Kidney tubule cell (primary cell): ENCODE measurements at regions not wholly inside any gene's neighbourhood (a gene's known extent, or its start where the extent isn't known, plus 50 kb on each side); places are given as distances from the start of the nearest gene placed in this dataset.
"Not testable (repeated sequence)": the region's sequence is repeated elsewhere in the genome, so short reads cannot be mapped to it uniquely, and the experiment has no call there.

Source experiments
- DNase-seq: peaks from one replicate; pipeline ENCODE4 v3.0.0-alpha.2; 2018; ENCODE audit warnings: low spot score

DNA sequence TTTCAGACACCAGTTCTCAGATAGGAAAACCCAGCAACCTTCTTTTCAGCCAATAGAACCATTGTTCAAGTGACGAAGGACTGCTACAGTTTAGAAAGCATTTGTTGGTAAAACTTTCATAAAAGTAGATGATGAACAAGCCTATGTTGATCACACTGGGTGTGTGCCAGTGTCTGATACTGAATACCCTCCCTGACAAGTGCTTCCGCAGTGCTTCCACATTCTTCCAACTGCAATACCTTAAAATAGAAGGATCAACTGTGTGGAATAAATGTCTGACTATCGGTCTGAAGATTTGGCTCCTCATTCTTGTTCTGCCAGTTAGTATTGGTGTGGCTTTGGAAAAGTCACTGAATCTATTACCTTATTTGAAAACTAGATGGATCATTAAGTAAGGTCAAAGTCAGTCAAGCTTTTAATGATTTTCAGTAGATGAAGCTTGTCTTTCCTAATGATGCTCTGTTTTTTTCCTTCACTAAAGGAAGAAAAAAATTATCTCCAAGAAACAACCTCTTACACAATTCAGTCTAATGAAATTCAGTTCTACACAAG, 479.4 kb upstream of the CBLB start:
- peak; percentile 63 for DNase-seq

DNA sequence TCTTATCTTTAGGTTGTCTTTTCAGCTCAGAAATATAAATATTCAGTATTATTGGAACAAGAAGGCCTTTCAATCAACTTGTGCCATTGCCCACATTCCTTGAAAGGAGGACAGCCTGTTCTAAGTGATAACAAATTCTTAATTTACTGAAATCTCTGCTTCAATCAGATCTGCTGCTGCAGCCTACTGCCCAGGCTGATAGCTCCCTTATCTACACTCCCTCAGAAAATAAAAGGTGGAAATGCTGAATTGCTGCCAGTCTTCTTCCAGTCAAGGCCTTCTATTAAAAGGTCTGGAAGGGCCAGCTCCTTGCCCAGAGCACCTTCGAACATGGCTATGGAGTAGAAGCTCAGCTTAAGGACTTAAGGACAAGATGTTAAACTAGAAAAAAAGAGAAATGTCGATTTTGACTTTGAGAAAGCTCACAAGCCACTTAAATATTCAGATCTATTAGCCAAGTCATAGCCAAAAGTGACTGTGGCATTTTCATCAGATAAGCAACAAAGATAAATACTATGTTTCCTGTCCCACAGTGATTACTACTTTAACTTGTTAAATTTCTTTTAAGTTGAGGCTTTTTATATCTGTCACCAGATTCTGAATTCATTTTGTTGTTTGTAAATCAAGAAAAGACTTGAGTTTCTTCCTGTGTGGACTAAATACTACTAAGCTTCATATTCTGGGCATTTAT, 480.5 kb upstream of the CBLB start:
- no peak for DNase-seq

GRCh38 chr3:106355873-106356272, 487.1 kb upstream of the CBLB start:
- DNase-seq = no peak

GRCh38 chr3:106359692-106360091, 490.9 kb upstream of the CBLB start:
- no peak for DNase-seq

- DNase-seq = not testable (repeated sequence)
These were observed 492.1 kb upstream of the CBLB start for GRCh38 chr3:106360901-106361300.

- no peak for DNase-seq
These were observed 495.7 kb upstream of the CBLB start for GRCh38 chr3:106364477-106364876.

- no peak for DNase-seq
These were observed 496.4 kb upstream of the CBLB start for GRCh38 chr3:106365061-106365691.

DNA sequence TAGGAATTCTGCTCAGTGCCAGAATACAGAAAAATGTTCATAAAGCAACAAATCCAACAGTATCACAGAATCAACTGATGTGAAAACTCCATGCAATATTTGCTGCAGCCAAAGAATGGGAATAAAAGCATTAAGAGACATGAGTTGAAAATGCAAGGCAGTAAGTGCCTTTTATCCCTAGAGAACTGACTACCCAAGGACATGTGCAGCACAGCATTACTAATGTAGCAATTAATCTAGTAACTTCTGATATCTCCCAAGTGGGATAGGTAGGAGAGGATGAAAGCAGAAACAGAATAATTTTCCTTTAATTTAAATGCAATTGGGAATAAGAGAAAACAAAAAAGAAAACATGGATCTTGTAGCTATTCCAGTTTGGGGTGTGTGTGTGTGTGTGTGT, 497.5 kb upstream of the CBLB start:
- DNase-seq = no peak

GRCh38 chr3:106367496-106367895, 498.7 kb upstream of the CBLB start:
- no peak for DNase-seq

DNA sequence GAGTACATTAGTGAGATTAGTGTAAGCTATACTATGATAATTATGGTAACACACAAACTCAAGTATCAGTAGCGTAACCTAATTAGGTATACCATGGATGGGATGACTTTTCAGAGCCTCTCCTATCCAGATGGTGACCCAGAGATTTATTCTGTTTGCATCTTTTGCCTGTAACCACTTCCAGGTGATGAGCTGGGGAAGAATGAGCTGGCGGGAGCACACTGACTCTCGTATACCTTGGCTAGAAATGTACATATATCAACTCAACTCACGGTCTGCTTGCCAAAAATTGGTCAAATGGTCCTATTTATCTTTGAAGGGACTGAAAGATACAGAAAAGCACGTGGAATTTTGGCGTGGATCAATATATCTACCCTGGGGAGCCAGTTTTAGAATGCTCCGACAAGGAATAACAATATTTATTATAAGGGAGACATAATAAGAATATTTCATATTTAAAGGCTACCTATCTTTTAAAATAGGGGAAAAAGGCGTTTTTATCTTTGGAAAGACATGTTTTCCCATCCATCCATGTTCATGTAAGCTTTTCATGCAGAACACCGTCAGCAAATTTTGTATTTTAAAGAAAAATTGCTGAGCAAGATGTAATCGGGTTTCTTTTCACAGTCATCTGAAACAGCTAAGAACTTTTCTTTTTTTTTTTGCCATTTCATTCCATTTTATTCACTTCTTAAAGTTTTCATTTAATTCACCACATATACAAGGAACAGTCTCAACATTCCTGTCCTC, 502.6 kb upstream of the CBLB start:
- no peak for DNase-seq

DNA sequence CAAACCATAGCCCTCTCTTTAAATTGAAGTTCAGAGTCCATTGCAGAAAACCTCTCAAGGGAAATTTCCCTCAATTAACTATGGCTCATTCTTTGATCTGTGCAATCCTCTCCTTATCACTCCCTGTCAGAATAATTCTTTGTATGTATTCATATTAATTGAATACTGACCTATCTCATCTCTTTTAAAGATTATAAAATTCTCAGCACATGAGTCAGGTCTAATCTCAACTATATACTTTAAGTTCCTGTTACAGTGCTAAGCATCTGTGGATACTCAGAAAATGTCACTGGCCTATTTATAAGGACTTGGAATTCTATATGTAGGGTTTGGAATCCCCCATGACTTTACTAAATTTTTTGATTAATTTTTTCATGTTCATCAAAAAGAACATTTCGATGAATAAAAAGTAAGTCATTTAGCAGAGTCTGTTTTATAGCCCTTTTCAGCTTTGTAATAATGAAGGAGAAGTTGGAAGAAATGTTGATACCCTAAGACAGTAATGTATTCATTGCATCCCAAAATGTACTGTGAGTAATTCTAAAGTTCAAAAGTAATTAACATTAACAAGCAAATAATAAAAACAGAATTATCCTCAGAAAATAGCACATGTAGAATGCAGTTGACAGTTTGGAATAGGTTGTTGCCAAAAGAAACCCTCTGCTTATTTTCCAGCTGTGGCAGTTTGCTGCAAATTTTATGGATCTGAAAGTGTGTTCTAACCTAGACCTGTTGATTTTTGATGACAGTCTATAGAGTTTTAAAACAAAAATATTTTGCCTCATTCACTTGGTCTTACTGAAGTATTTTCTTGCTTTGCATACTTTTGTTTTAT, 503.4 kb upstream of the CBLB start:
- no peak for DNase-seq

DNA sequence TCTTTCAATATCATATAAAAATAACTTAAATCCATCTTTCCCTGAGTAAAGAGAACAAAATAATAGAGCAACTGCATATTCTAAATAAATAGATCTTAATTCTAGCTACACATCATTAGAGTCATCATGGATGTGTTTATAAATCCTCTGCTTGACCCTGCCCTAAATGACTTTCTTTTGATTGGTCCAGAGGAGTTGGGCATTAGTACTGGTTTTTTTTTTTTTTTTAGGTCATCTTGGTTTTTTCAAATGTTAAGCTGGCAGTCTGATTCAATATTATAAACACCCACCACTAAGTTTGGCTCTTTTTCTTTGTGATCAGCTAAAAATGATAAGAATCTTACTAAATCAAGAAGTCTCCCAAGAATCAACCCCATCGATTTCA, 504.0 kb upstream of the CBLB start:
- DNase-seq = no peak

DNA sequence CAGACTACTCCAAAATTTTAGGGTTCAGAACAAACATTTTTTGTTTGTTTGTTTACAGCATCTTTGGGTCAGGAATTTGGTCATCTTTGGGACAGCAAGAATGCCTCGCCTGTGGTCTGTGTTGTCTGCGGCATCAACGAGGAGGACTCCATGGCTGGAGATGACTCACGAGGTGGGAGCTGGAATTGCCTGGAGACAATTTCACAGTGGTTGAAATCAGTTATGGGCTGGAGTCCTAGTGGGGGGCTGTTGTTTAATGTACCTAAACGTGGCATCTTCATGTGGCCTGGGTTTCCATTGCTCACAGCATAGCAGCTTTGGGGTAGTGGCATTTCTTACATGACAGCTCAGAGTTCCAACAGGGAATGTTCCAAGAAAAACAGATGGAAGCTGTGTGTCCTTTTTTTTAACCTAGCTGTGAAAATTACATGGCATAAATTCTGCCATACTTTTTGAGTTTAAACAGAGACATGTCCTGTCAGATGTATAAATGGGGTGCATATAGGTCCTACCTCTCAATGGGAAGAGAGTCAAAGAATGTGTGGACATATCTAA, 507.3 kb upstream of the CBLB start:
- no peak for DNase-seq

- peak; percentile 40 for DNase-seq
These were observed 510.5 kb upstream of the CBLB start for GRCh38 chr3:106379251-106379750.

DNA sequence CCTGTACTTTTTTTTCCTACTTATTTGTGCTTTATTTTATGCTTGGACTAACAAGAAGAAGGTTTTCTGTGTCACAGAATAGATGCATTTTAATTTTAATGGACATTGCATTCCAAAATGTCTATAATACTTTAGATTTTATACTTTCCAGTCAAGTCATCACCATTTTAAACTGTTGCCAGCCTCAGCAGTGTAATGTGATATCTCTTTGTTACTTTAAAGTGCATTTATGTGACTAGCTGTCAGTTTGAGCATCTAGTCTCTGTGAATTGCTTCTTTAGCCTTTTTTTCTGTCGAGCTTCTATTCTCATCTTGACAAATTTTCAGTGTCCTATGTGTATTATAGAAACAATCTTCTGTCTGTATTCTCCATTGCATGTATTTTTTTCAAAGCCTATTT, 511.4 kb upstream of the CBLB start:
- DNase-seq = no peak

- no peak for DNase-seq
These were observed 512.6 kb upstream of the CBLB start for GRCh38 chr3:106381286-106381938.

- DNase-seq = no peak
These were observed 513.1 kb upstream of the CBLB start for GRCh38 chr3:106381939-106382335.

GRCh38 chr3:106386050-106386449, 517.2 kb upstream of the CBLB start:
- DNase-seq = no peak

DNA sequence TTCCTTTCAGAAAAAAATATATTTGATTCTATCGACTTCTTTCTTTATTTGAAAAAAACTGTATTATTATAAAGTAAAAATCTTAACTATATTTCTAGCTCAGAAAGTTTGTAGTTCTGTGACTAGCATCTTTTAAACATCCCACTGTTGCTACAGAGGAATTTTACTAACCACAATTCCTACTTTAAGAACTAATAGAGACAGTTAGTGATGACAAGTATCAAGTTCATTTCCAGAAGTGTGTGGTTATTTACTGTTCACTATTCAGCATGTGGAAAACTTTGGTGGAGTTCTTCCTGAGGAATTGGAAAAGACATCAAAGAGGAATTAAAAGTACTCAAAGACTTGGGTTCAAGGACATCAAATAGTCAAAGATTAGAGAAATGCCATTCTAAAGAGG, 524.1 kb upstream of the CBLB start:
- no peak for DNase-seq

GRCh38 chr3:106397006-106397405, 528.2 kb upstream of the CBLB start:
- no peak for DNase-seq
